H1 (cell line): ENCODE measurements at regions not wholly inside any gene's neighbourhood (a gene's known extent, or its start where the extent isn't known, plus 50 kb on each side); places are given as distances from the start of the nearest gene placed in this dataset.

Experiments
- CTCF ChIA-PET: fragments of 300-600 bp; sonication (Branson Sonifier 250); formaldehyde crosslinking; loops from one replicate; lab custom pipeline; 2021; ENCODE audit not compliant: partially characterized antibody; lab: Charles Lee
- POLR2A ChIA-PET: fragments of 300-600 bp; sonication (Branson Sonifier 250); formaldehyde crosslinking; loops from one replicate; lab custom pipeline; 2021; ENCODE audit warnings: inconsistent platforms; ENCODE audit not compliant: partially characterized antibody; lab: Charles Lee
- DNase-seq, 2 experiments: peaks; one replicate each; pipeline versions ENCODE4 v3.0.0 to v3.0.0-alpha.2; 2010 to 2022; ENCODE audit warnings: low spot score in 2 of 2, low read depth in 1 of 2, mixed read lengths in 1 of 2
- FAIRE-seq: peaks from 2 replicates; lab custom pipeline; 2011; peaks lifted over from hg19 to GRCh38; lab: Jason Lieb, UNC
- H2AFZ ChIP-seq: 2 replicates; pipeline ENCODE4 v1.8.1; 2012; ENCODE audit warnings: low read length, inconsistent platforms
- H2AK5ac ChIP-seq: 2 replicates; pipeline ENCODE4 v1.6.1; 2013; ENCODE audit warnings: low read depth, low read length
- H2BK120ac ChIP-seq: replicated peaks from 2 replicates; pipeline ENCODE3; 2013; ENCODE audit warnings: low read depth, low read length, inconsistent platforms
- H2BK12ac ChIP-seq: 2 replicates; pipeline ENCODE4 v1.6.1; 2013; ENCODE audit warnings: low read depth, low read length
- H2BK15ac ChIP-seq: 2 replicates; pipeline ENCODE4 v1.6.1; 2013; ENCODE audit warnings: low read length
- H2BK20ac ChIP-seq: 2 replicates; pipeline ENCODE4 v1.6.1; 2013; ENCODE audit warnings: low read length
- H2BK5ac ChIP-seq: 2 replicates; pipeline ENCODE4 v1.6.1; 2013; ENCODE audit warnings: low read depth, low read length
- H3K14ac ChIP-seq: 2 replicates; pipeline ENCODE4 v1.6.1; 2013; ENCODE audit warnings: inconsistent platforms; ENCODE audit not compliant: insufficient read length
- H3K18ac ChIP-seq: 2 replicates; pipeline ENCODE4 v1.6.1; 2013; ENCODE audit warnings: low read length; ENCODE audit errors: extremely low read depth
- H3K23ac ChIP-seq: 2 replicates; pipeline ENCODE4 v1.6.1; 2013; ENCODE audit warnings: inconsistent platforms; ENCODE audit not compliant: insufficient read length
- H3K23me2 ChIP-seq: 2 replicates; pipeline ENCODE4 v1.6.1; 2013; ENCODE audit warnings: low read depth, low read length
- H3K27ac ChIP-seq: 2 replicates; pipeline ENCODE4 v1.6.1; 2011; ENCODE audit warnings: low read depth, low read length, inconsistent platforms
- H3K27me3 ChIP-seq, 4 experiments: replicated peaks in 1 of 4; 1 replicate in 1 of 4; 2 replicates in 3 of 4; pipeline versions ENCODE4 v1.6.1 to v1.8.1; 2011 to 2013; ENCODE audit warnings: low read length in 3 of 4, mild to moderate bottlenecking in 3 of 4, inconsistent platforms in 2 of 4, mixed read lengths in 2 of 4, moderate library complexity in 1 of 4; ENCODE audit not compliant: control insufficient read depth in 3 of 4, insufficient read depth in 3 of 4; ENCODE audit errors: extremely low read depth in 1 of 4
- H3K36me3 ChIP-seq, 4 experiments: 2 replicates each; pipeline versions ENCODE4 v1.6.1 to v1.8.1; 2011 to 2013; ENCODE audit warnings: mild to moderate bottlenecking in 4 of 4, low read length in 3 of 4, moderate library complexity in 2 of 4, control low read depth in 1 of 4, inconsistent platforms in 1 of 4; ENCODE audit not compliant: insufficient read depth in 4 of 4, control insufficient read depth in 2 of 4
- H3K4ac ChIP-seq: replicated peaks from 2 replicates; pipeline ENCODE3; 2013; ENCODE audit warnings: low read length, low read depth, mixed read lengths, inconsistent platforms; ENCODE audit not compliant: insufficient read length
- H3K4me1 ChIP-seq, 4 experiments: replicated peaks in 1 of 4; 1 replicate in 1 of 4; 2 replicates in 3 of 4; pipeline versions ENCODE4 v1.6.1 to v1.8.1; 2011 to 2013; ENCODE audit warnings: low read length in 3 of 4, inconsistent platforms in 2 of 4, mixed read lengths in 1 of 4; ENCODE audit not compliant: insufficient read depth in 4 of 4, control insufficient read depth in 3 of 4
- H3K4me2 ChIP-seq, 2 experiments: 2 replicates each; pipeline versions ENCODE4 v1.6.1 to v1.8.1; 2011 to 2013; ENCODE audit warnings: low read depth in 2 of 2, low read length in 2 of 2, control low read depth in 1 of 2, inconsistent platforms in 1 of 2, mild to moderate bottlenecking in 1 of 2; ENCODE audit not compliant: insufficient read depth in 1 of 2
- H3K4me3 ChIP-seq, 4 experiments: fragments of 200-600, 300-600 bp in 1 of 4; sonication (generic), shearing (Covaris generic), sonication (Bioruptor Twin) in 1 of 4; 2 replicates each; pipeline versions ENCODE4 v1.5.1 to v1.8.1; 2011 to 2016; ENCODE audit warnings: low read length in 4 of 4, low read depth in 3 of 4, control low read depth in 2 of 4, inconsistent platforms in 2 of 4, mild to moderate bottlenecking in 2 of 4, mixed read lengths in 1 of 4, moderate library complexity in 1 of 4; ENCODE audit not compliant: insufficient read depth in 2 of 4; ENCODE audit errors: extremely low read depth in 1 of 4
- H3K56ac ChIP-seq: replicated peaks from 2 replicates; pipeline ENCODE3; 2013; ENCODE audit warnings: low read depth, mild to moderate bottlenecking, mixed read lengths, low read length, inconsistent platforms; ENCODE audit not compliant: insufficient read length
- H3K79me1 ChIP-seq: 2 replicates; pipeline ENCODE4 v1.6.1; 2013; ENCODE audit warnings: low read depth, low read length, control low read depth
- H3K79me2 ChIP-seq, 2 experiments: 2 replicates each; pipeline versions ENCODE4 v1.6.1 to v1.8.1; 2012 to 2013; ENCODE audit warnings: low read length in 2 of 2, mild to moderate bottlenecking in 2 of 2, inconsistent platforms in 1 of 2; ENCODE audit not compliant: insufficient read depth in 2 of 2, control insufficient read depth in 1 of 2
- H3K9ac ChIP-seq, 4 experiments: replicated peaks in 1 of 4; 1 replicate in 1 of 4; 2 replicates in 3 of 4; pipeline versions ENCODE4 v1.6.1 to v1.8.1; 2011 to 2013; ENCODE audit warnings: low read depth in 3 of 4, low read length in 3 of 4, control low read depth in 2 of 4, mild to moderate bottlenecking in 2 of 4, moderate library complexity in 2 of 4, inconsistent platforms in 1 of 4; ENCODE audit errors: extremely low read depth in 1 of 4
- H3K9me3 ChIP-seq, 2 experiments: 2 replicates each; pipeline versions ENCODE4 v1.6.1 to v1.8.1; 2012 to 2013; ENCODE audit warnings: mild to moderate bottlenecking in 2 of 2, moderate library complexity in 2 of 2, control low read depth in 1 of 2, inconsistent platforms in 1 of 2, low read depth in 1 of 2, low read length in 1 of 2, mixed read lengths in 1 of 2; ENCODE audit not compliant: insufficient read depth in 2 of 2
- H4K20me1 ChIP-seq, 2 experiments: replicated peaks in 1 of 2; 2 replicates each; pipeline versions ENCODE3 to v1.8.1; 2011 to 2013; ENCODE audit warnings: inconsistent platforms in 2 of 2, low read length in 2 of 2, mild to moderate bottlenecking in 1 of 2; ENCODE audit not compliant: insufficient read depth in 2 of 2, control insufficient read depth in 1 of 2
- H4K5ac ChIP-seq: 2 replicates; pipeline ENCODE4 v1.6.1; 2013; ENCODE audit warnings: low read length, low read depth, mixed read lengths, inconsistent platforms; ENCODE audit not compliant: insufficient read length
- H4K8ac ChIP-seq: 2 replicates; pipeline ENCODE4 v1.8.0; 2013; ENCODE audit warnings: mild to moderate bottlenecking, moderate library complexity, low read length, inconsistent platforms; ENCODE audit not compliant: insufficient read depth; ENCODE audit errors: extremely low read depth
- H4K91ac ChIP-seq: replicated peaks from 2 replicates; pipeline ENCODE3; 2013; ENCODE audit warnings: low read length, mixed read lengths, inconsistent platforms; ENCODE audit not compliant: insufficient read length
- ATF2 ChIP-seq: IDR thresholded peaks from 2 replicates; pipeline ENCODE4 v1.6.1; 2012; ENCODE audit warnings: low read length, inconsistent platforms
- BACH1 ChIP-seq: IDR thresholded peaks from 2 replicates; pipeline ENCODE4 v1.6.1; 2012; ENCODE audit warnings: low read length, improper control_type of control experiment
- CBX5 ChIP-seq: fragments of 300-800, 300-1000 bp; sonication (generic); IDR thresholded peaks from 2 replicates; pipeline ENCODE4 v1.7.1; 2016; ENCODE audit warnings: antibody characterized with exemption, low read length, low read depth
- CEBPB ChIP-seq: IDR thresholded peaks from 2 replicates; pipeline ENCODE4 v1.6.1; 2012; ENCODE audit warnings: low read depth, low read length
- CREB1 ChIP-seq: IDR thresholded peaks from 2 replicates; pipeline ENCODE4 v1.6.1; 2012; ENCODE audit warnings: inconsistent platforms
- EP300 ChIP-seq, 2 experiments: IDR thresholded peaks; 1 replicate in 1 of 2; 2 replicates in 1 of 2; pipeline ENCODE4 v1.6.1; 2011 to 2012; ENCODE audit warnings: low read depth in 2 of 2, low read length in 2 of 2, mild to moderate bottlenecking in 2 of 2, borderline replicate concordance in 1 of 2, inconsistent platforms in 1 of 2, moderate library complexity in 1 of 2
- GTF2F1 ChIP-seq: IDR thresholded peaks from 2 replicates; pipeline ENCODE4 v1.6.1; 2012; ENCODE audit warnings: low read depth, low read length, improper control_type of control experiment, borderline replicate concordance
- KDM1A ChIP-seq: fragments of 200-600, 300-600 bp; sonication (generic); IDR thresholded peaks from 2 replicates; pipeline ENCODE4 v1.7.1; 2016; ENCODE audit warnings: mild to moderate bottlenecking, low read length, borderline replicate concordance
- PHF8 ChIP-seq: fragments of 200-600 bp; sonication (generic); conservative IDR thresholded peaks from 2 replicates; pipeline ENCODE4 v1.7.1; 2012; ENCODE audit warnings: low read depth, mild to moderate bottlenecking, inconsistent platforms, low read length, moderate library complexity
- RXRA ChIP-seq: IDR thresholded peaks from 2 replicates; pipeline ENCODE4 v1.6.1; 2011; ENCODE audit warnings: low read depth, mild to moderate bottlenecking, low read length, moderate library complexity; ENCODE audit not compliant: insufficient read depth
- SIRT6 ChIP-seq: IDR thresholded peaks from one replicate; pipeline ENCODE4 v1.7.1; 2012; ENCODE audit warnings: low read length, inconsistent platforms
- TAF1 ChIP-seq: IDR thresholded peaks from 2 replicates; pipeline ENCODE4 v1.6.1; 2011; ENCODE audit warnings: mild to moderate bottlenecking, low read depth, low read length
- WGBS, 2 experiments: shearing (Covaris generic) in 1 of 2; methylation state at CpG; one replicate each; pipeline versions ENCODE4 v1.1.6 to v1.1.7; 2013 to 2015; ENCODE audit warnings: low lambda C conversion rate in 2 of 2, mixed read lengths in 2 of 2, inconsistent platforms in 1 of 2, low coverage in 1 of 2, missing lambda C conversion rate in 1 of 2; ENCODE audit not compliant: insufficient replicate concordance in 2 of 2, insufficient coverage in 1 of 2, insufficient read length in 1 of 2; ENCODE audit errors: extremely low coverage in 1 of 2, missing lambda C conversion rate in 1 of 2; 5-methylcytosine and 5-hydroxymethylcytosine counted together

GRCh38 chr13:106967391-106967790 is 399.5 kb upstream of the ARGLU1 start (continued):
- TF ChIP-seq RXRA: no peak
- TF ChIP-seq, all 59 proteins: peak for 0

DNA sequence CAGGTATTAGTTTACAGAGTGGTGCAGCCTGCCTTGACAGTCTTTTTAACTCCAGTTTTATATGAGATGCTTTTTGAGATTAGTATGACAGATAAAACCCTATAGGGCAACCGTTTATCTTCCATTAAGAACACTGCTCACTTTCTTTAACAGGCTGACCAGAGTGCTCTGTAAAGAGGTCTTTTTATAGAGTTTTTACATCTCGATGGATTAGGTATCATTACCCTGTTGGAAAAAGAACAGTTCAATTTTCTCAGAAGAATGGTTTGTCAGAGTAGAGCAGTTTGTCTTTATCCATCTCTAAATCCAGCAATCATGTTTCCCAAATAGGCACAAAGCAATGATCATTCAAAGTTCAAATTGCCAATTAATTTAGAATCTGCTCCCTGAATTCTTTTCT is 395.2 kb upstream of the ARGLU1 start:
- H3K23me2 ChIP-seq: no peaks in the 10 kb centered on the region
- H3K9me3 ChIP-seq: no peaks in the 10 kb centered on the region
- no peak overlapping the region for H3K23ac ChIP-seq
- POLR2A ChIA-PET: no interaction called here
- H2BK15ac ChIP-seq: no peak overlapping the region
- no peak for DNase-seq
- H3K79me2 ChIP-seq: no peaks in the 10 kb centered on the region
- no peak overlapping the region for H3K4me3 ChIP-seq
- no peak overlapping the region for H3K9ac ChIP-seq
- no peak overlapping the region for H2BK5ac ChIP-seq
- H2BK12ac ChIP-seq: no peak overlapping the region
- no peak overlapping the region for H4K91ac ChIP-seq
- H3K56ac ChIP-seq: no peak overlapping the region
- H3K4me2 ChIP-seq: no peak overlapping the region
- no peaks in the 10 kb centered on the region for H3K36me3 ChIP-seq
- no peak overlapping the region for H4K8ac ChIP-seq
- H3K79me1 ChIP-seq: no peaks in the 10 kb centered on the region
- no peak for FAIRE-seq
- no peak overlapping the region for H3K18ac ChIP-seq
- H3K4ac ChIP-seq: no peak overlapping the region
- WGBS, 2 experiments: 86% methylated on average over 2 of the region's 2 CpGs; no CpG with 5 or more reads in 1 of the 2 experiments
- H2AK5ac ChIP-seq: no peak overlapping the region
- no peak overlapping the region for H3K14ac ChIP-seq
- H3K4me1 ChIP-seq: no peaks in the 10 kb centered on the region
- H2BK120ac ChIP-seq: no peak overlapping the region
- CTCF ChIA-PET: no interaction called here
- H3K27ac ChIP-seq: no peak overlapping the region
- H4K20me1 ChIP-seq: no peaks in the 10 kb centered on the region
- H4K5ac ChIP-seq: no peak overlapping the region
- no peaks in the 10 kb centered on the region for H3K27me3 ChIP-seq
- no peak overlapping the region for H2AFZ ChIP-seq
- no peak overlapping the region for H2BK20ac ChIP-seq
- TF ChIP-seq PHF8 (no peak), ATF2 (no peak), EP300 (IDR thresholded peaks at IDR 0.05; ENCODE audit: borderline replicate concordance in 1 of 2, low read depth in 2 of 2, low read length in 2 of 2) (no peak), SIRT6 (no peak), GTF2F1 (no peak), CBX5 (no peak), TAF1 (no peak), KDM1A (no peak), BACH1 (no peak), CREB1 (no peak), CEBPB (no peak)
